ENCODE measurements at regions not wholly inside any gene's neighbourhood (a gene's known extent, or its start where the extent isn't known, plus 50 kb on each side); places are given as distances from the start of the nearest gene placed in this dataset.

DNA sequence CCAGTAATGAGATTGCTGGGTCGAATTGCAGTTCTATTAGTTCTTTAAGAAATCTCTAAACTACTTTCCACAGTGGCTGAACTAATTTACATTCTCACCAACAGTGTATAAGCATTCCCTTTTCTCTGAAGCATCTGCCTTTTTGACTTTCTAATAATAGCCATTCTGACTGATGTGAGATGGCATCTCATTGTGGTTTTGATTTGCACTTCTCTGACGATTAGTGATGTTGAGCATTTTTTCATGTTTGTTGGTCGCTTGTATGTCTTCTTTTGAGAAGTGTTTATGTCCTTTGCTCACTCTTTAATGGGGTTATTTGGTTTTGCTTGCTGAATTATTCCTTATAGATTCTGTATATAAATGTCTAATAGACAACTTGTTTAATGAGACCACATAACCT, 69.6 kb upstream of the UGP2 start:
- DNase-seq (ENCODE audit: low read depth): no peak
- H3K4me3 ChIP-seq (ENCODE audit: low read depth, low read length): no peak overlapping the region
- TF ChIP-seq, protein P1, sequence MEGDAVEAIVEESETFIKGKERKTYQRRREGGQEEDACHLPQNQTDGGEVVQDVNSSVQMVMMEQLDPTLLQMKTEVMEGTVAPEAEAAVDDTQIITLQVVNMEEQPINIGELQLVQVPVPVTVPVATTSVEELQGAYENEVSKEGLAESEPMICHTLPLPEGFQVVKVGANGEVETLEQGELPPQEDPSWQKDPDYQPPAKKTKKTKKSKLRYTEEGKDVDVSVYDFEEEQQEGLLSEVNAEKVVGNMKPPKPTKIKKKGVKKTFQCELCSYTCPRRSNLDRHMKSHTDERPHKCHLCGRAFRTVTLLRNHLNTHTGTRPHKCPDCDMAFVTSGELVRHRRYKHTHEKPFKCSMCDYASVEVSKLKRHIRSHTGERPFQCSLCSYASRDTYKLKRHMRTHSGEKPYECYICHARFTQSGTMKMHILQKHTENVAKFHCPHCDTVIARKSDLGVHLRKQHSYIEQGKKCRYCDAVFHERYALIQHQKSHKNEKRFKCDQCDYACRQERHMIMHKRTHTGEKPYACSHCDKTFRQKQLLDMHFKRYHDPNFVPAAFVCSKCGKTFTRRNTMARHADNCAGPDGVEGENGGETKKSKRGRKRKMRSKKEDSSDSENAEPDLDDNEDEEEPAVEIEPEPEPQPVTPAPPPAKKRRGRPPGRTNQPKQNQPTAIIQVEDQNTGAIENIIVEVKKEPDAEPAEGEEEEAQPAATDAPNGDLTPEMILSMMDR (IDR thresholded peaks at IDR 0.05; ENCODE audit: insufficient read depth, low read depth, low read length, missing control alignments): no peak

DNA sequence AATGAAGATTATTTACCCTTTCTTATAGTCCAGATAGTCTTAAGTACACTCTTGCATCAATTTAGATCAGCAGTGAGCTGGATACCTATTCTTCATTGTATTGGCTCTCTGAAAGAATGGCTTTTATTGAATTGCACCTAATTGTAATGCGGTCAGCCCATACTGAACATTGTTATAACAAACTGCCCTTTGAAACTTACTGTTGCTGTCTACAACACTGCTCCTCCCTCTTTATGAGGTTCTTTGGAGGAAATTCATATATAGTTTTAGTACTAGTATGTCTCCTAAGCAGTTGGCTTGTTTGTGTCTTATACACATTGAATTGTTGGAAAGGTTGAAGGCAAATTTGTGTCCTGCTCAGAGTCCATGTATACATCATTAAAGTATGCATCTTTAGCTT, 66.5 kb upstream of the UGP2 start:
- no peak overlapping the region for H3K4me3 ChIP-seq (ENCODE audit: low read depth, low read length)
- no peak for DNase-seq (ENCODE audit: low read depth)
- TF ChIP-seq, protein P1 (IDR thresholded peaks at IDR 0.05; ENCODE audit: insufficient read depth, low read depth, low read length, missing control alignments): no peak

DNA sequence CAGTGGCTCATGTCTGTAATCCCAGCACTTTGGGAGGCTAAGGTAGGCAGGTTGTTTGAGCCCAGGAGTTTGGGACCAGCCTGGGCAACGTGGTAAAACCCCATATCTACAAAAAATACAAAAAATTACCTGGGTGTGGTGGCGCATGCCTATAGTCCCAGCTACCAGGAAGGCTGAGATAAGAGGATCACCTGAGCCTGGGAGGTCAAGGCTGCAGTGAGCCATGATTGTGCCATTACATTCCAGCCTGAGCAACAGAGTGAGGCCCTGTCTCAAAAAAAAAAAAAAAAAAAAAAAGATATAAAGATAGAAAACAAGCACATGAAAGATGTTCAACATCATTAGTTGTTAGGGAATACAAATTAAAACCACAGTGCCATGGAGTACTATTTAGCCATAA, 65.3 kb upstream of the UGP2 start:
- no peak overlapping the region for H3K4me3 ChIP-seq (ENCODE audit: low read depth, low read length)
- TF ChIP-seq, protein P1 (IDR thresholded peaks at IDR 0.05; ENCODE audit: insufficient read depth, low read depth, low read length, missing control alignments): no peak
- DNase-seq (ENCODE audit: low read depth): no peak

DNA sequence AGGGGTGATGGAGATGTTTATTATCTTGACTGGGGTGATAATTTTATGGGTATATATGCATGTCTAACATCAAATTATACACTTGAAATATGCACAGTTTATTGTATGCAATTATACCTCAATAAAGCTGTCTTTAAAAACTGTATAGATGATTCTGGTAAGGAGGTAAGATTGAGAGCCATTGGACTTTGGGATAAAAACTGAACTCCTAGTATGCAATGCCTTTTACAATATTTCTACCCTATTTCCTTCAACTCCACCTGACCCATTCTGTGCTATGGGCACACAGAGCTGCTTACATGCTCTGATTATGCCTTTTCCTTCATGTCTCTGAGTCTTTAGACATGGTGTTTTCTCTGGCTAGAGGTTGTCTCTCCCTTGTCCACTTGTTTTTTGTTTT, 63.9 kb upstream of the UGP2 start:
- no peak for DNase-seq (ENCODE audit: low read depth)
- no peak overlapping the region for H3K4me3 ChIP-seq (ENCODE audit: low read depth, low read length)

DNA sequence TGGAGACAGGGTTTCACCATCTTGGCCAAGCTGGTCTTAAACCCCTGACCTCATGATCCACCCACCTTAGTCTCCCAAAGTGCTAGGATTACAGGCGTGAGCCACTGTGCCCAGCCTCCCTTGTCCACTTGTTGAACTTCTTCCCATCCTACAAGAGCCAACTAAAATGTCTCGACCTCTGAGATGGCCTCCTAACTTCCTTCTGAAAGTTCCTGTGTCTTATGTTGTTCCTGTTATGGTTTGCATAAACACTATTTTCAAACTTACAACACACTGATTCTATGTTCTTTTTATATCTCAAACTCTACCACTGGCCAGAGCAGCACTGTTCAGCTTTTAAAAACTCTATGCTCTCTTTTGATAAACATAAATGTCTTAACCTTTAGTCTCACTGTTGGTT, 63.3 kb upstream of the UGP2 start:
- H3K4me3 ChIP-seq (ENCODE audit: low read depth, low read length): no peak overlapping the region
- no peak for DNase-seq (ENCODE audit: low read depth)
- TF ChIP-seq, protein P1 (IDR thresholded peaks at IDR 0.05; ENCODE audit: insufficient read depth, low read depth, low read length, missing control alignments): no peak

More for the DNA sequence above, 63.9 kb upstream of the UGP2 start:
- TF ChIP-seq, protein P1 (IDR thresholded peaks at IDR 0.05; ENCODE audit: insufficient read depth, low read depth, low read length, missing control alignments): no peak

DNA sequence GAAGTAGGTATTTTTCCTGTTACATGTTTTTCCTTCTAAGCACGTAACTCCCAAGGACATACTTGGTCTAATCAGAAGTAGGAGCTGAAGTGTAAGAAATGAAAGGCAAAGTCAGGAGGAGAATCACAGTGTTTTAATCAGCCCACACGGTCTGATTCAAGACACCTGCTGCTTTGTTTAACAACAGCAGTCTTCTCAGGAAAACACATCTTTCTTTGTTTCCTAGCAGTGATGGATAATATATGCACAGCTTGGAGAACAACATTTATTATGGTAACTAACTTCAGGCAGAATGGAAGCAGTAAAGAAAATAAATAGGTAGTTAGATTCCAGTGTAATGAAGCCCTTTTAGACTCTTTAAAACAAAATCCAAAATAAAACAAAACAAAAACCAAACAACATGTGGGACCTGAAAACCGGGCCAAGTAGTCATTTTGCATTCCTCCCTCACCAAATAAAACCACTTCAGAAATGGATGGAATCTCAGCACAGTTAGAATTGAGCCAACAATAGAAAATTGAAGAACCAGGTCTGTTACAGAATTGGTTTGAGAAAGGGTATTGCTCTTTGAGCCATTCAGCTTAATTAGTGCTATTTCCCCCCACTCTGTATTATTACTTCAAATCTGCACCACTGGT, 61.1 kb upstream of the UGP2 start:
- DNase-seq (ENCODE audit: low read depth): no peak
- TF ChIP-seq, protein P1 (IDR thresholded peaks at IDR 0.05; ENCODE audit: insufficient read depth, low read depth, low read length, missing control alignments): no peak

DNA sequence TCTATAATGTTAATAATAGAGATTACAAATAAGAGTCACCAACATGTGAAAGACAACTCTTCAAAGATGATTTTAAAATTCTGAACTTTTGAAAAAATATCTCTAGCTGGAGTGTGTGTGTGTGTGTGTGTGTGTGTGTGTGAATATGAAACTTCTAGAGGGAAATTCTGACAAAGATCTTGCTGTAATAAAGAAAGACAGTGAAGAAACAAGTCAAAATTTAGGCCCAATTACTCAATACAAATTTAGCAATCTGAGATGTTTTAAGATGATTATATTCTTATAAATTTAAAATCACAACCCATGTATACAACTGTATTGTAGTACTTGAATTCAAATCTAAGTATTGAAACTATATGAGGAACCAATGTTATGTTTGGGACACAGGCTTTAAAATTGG, 57.2 kb upstream of the UGP2 start:
- H3K4me3 ChIP-seq (ENCODE audit: low read depth, low read length): no peak overlapping the region
- DNase-seq (ENCODE audit: low read depth): no peak
- TF ChIP-seq, protein P1 (IDR thresholded peaks at IDR 0.05; ENCODE audit: insufficient read depth, low read depth, low read length, missing control alignments): no peak

More for the DNA sequence above, 61.1 kb upstream of the UGP2 start:
- H3K4me3 ChIP-seq (ENCODE audit: low read depth, low read length): no peak overlapping the region
